Cerebellar nuclear complex (tissue), 1 donor: ENCODE measurements at regions not wholly inside any gene's neighbourhood (a gene's known extent, or its start where the extent isn't known, plus 50 kb on each side); places are given as distances from the start of the nearest gene placed in this dataset.

Experiments
- DNase-seq, 2 experiments: peaks; one replicate each; lab custom pipeline; 2025; lab: John Stamatoyannopoulos, UW

- no peak for DNase-seq
Measured at GRCh38 chr2:3062476-3063260, 314.9 kb downstream of the EIPR1 start.

- DNase-seq, result no peak
Measured at GRCh38 chr2:3060049-3060448, 317.6 kb downstream of the EIPR1 start.

- DNase-seq, result no peak
Measured at GRCh38 chr2:3059141-3059925, 318.3 kb downstream of the EIPR1 start.

- no peak for DNase-seq
Measured at GRCh38 chr2:3054066-3054465, 323.6 kb downstream of the EIPR1 start.

- no peak for DNase-seq
Measured at GRCh38 chr2:3051266-3051665, 326.4 kb downstream of the EIPR1 start.

- DNase-seq, result no peak
Measured at GRCh38 chr2:3046170-3046865, 331.3 kb downstream of the EIPR1 start.

GRCh38 chr2:3045318-3045921 lies 332.2 kb downstream of the EIPR1 start:
- DNase-seq, result no peak

- DNase-seq, result no peak
Measured at GRCh38 chr2:3044587-3045317, 332.9 kb downstream of the EIPR1 start.

- no peak for DNase-seq
Measured at GRCh38 chr2:3043726-3044125, 333.9 kb downstream of the EIPR1 start.

- no peak for DNase-seq
Measured at GRCh38 chr2:3042601-3043585, 334.7 kb downstream of the EIPR1 start.

GRCh38 chr2:3041841-3042600 lies 335.6 kb downstream of the EIPR1 start:
- DNase-seq, result no peak

- no peak for DNase-seq
Measured at GRCh38 chr2:3041246-3041645, 336.4 kb downstream of the EIPR1 start.

GRCh38 chr2:3040496-3041140 lies 337.0 kb downstream of the EIPR1 start:
- DNase-seq, result no peak

GRCh38 chr2:3040066-3040428 lies 337.6 kb downstream of the EIPR1 start:
- DNase-seq, result no peak

- DNase-seq, result no peak
Measured at GRCh38 chr2:3039188-3040065, 338.2 kb downstream of the EIPR1 start.

- DNase-seq, result no peak
Measured at GRCh38 chr2:3038636-3039035, 339.0 kb downstream of the EIPR1 start.

- DNase-seq, result no peak
Measured at GRCh38 chr2:3037196-3038194, 340.1 kb downstream of the EIPR1 start.
